ENCODE measurements at regions not wholly inside any gene's neighbourhood (a gene's known extent, or its start where the extent isn't known, plus 50 kb on each side); places are given as distances from the start of the nearest gene placed in this dataset.

DNA sequence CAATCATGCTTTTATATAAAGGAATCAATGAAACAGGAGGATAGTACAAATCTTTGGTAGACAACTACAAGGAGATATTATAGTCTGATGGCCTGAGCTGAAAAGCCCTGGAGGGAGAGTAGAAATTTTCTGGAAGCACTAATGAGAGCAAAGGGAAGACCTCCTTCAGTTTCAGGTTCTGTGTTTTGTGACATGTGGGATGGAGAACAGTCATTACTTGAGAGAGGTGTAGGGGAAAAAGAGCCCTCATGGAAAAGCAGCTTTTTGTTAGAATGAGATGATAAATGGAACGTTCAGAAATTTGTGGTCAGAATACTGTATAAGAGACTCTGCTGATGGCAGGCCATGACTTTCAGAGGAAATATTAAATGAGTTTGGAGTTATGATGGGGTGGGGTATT, 360.6 kb upstream of the MEF2C start:
- no peak for TF ChIP-seq POLR2A (IDR thresholded peaks at IDR 0.05)
- TF ChIP-seq, protein P1, sequence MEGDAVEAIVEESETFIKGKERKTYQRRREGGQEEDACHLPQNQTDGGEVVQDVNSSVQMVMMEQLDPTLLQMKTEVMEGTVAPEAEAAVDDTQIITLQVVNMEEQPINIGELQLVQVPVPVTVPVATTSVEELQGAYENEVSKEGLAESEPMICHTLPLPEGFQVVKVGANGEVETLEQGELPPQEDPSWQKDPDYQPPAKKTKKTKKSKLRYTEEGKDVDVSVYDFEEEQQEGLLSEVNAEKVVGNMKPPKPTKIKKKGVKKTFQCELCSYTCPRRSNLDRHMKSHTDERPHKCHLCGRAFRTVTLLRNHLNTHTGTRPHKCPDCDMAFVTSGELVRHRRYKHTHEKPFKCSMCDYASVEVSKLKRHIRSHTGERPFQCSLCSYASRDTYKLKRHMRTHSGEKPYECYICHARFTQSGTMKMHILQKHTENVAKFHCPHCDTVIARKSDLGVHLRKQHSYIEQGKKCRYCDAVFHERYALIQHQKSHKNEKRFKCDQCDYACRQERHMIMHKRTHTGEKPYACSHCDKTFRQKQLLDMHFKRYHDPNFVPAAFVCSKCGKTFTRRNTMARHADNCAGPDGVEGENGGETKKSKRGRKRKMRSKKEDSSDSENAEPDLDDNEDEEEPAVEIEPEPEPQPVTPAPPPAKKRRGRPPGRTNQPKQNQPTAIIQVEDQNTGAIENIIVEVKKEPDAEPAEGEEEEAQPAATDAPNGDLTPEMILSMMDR (IDR thresholded peaks at IDR 0.05) = no peak
